AG09319 (cell line): ENCODE measurements at regions not wholly inside any gene's neighbourhood (a gene's known extent, or its start where the extent isn't known, plus 50 kb on each side); places are given as distances from the start of the nearest gene placed in this dataset.

Experiments
- DNase-seq: peaks from one replicate; pipeline ENCODE4 v3.0.0-alpha.2; 2010; ENCODE audit warnings: low read depth; ENCODE audit errors: extremely low read depth
- TF ChIP-seq, protein P1 (sequence below): IDR thresholded peaks from 2 replicates; pipeline ENCODE4 v1.5.1; 2011; ENCODE audit warnings: low read depth, mild to moderate bottlenecking, inconsistent platforms, low read length, moderate library complexity

DNA sequence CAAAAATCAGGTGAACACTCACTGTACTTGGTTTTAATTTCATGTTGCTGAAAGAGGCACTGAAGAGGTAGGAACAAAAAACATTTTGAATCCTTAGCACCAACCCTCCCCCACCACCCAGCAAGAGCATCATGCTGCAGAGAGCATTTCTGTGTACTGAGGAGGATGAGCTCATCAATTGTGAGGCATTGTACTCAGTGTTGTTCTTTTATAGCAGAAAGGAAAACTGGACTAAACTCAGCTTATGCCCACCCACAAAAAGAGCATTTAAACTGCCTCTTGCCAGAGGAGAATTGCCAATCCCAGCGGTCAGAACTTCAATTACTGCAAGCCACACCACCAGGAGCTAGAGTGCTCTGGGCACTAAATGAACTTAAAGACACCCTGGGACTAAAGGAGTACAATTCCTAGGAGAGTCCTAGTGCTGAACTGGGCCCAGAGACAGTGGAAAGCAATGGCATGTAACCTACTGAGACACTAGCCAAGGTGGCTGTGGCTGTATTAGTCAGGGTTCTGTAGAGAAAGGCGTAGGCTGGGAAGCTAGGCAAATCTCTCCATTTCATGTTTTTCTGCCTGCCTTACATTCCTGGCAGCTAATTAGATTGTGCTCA lies 280.7 kb upstream of the KLHL4 start:
- TF ChIP-seq, protein P1, sequence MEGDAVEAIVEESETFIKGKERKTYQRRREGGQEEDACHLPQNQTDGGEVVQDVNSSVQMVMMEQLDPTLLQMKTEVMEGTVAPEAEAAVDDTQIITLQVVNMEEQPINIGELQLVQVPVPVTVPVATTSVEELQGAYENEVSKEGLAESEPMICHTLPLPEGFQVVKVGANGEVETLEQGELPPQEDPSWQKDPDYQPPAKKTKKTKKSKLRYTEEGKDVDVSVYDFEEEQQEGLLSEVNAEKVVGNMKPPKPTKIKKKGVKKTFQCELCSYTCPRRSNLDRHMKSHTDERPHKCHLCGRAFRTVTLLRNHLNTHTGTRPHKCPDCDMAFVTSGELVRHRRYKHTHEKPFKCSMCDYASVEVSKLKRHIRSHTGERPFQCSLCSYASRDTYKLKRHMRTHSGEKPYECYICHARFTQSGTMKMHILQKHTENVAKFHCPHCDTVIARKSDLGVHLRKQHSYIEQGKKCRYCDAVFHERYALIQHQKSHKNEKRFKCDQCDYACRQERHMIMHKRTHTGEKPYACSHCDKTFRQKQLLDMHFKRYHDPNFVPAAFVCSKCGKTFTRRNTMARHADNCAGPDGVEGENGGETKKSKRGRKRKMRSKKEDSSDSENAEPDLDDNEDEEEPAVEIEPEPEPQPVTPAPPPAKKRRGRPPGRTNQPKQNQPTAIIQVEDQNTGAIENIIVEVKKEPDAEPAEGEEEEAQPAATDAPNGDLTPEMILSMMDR: no peak
- DNase-seq: no peak

DNA sequence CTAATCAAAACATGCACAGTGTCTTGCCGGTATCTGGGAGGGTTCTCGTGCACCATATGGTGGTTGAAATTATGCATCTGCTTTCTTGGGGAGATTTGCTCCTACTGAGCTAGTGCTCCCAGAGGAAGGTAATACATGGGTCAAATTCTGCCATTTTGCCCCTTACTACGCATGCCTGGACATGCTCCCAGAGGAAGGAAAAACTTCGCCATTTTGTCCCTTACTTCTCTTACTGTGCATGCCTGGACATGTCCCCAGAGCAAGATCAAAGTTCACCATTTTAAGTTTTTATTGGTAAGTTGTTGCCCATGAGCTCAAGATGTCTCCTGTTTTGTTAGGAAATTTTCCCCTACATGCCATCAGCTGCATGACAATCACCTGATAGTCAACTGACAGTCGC lies 252.1 kb upstream of the KLHL4 start:
- TF ChIP-seq, protein P1: no peak
- DNase-seq: no peak

DNA sequence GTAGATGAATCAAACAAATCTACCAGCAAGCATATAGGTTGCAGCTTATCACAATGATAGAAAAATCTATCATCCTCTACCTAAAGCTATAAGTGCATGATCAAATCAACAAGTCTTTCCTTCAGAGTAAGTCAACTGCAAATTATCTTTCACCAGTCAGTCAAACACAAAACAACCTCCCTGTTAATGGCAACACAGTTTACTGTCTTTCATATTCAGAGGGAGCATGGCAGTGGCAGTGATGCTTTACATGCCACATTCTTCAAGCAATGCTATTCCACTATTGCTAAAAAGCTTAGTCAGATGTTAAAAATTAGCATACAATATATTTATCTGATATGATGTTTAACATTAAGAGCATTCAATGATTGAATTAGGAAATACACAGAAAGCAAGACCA lies 245.1 kb upstream of the KLHL4 start:
- TF ChIP-seq, protein P1: no peak
- DNase-seq: no peak

DNA sequence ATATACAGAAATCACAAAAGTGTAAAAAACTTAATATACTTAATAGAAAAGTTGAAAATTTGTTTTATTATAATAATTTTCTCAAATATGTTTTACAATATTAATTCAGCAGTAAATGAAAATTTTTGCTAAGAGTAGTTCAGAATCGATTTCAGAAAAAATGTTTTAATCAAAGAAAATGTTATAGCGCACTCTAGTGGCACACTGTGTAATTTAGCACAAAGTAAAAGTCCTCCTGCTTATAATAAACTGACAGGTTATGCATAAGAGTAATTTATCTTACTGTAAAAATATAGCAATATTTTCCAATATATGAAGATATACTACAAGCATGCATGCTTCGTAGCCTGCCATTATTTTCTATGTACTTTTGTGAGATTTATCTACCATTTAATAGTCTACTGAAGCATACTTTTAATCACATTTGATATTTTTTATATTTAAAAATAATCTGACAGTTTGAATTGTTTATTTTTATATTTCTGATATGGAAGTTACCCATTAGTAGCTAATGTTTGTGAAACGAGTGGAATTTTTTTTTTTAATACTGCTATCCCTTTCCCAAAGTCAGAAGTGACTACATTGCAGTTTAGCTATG lies 217.9 kb upstream of the KLHL4 start:
- no peak for DNase-seq
- TF ChIP-seq, protein P1: peak; percentile 45

DNA sequence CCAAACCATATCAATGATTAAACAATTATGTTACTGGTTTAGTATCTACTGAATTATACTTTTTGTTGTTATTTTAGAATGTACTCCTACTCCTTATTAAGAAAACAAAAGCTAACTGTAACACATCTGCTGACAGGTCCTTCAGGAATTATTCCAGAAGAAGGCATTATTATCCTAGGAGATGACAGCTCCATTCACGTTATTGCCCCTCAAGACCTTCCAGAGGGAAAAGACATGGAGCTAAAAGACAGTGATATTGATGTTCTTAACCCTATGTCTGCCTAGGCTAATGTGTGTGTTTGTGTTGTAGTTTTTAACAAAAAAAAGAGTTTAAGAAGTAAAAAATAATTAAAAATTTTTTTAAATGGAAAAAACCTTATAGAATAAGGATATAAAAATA lies 206.8 kb upstream of the KLHL4 start:
- DNase-seq: no peak

DNA sequence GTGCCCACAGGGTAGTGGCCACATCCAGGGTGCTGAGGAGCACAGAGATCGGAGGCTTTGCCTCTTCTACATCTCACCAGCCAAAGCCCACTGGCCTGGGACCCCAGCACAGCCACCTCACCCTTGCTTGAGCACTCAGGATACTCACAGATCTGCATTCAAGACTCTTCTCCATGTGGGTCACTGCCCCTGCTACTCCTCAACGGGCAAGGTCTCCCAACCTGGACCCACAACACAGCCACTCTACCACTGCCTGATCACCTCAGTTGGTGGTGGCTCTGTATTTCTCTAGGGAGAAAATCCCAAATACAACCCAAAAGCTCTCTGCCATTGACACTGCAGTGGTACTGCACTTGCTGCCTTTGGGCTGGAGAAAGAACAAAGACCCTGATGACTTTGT lies 190.3 kb upstream of the KLHL4 start:
- TF ChIP-seq, protein P1: no peak
- no peak for DNase-seq

More for the DNA sequence above, 206.8 kb upstream of the KLHL4 start:
- TF ChIP-seq, protein P1: no peak

DNA sequence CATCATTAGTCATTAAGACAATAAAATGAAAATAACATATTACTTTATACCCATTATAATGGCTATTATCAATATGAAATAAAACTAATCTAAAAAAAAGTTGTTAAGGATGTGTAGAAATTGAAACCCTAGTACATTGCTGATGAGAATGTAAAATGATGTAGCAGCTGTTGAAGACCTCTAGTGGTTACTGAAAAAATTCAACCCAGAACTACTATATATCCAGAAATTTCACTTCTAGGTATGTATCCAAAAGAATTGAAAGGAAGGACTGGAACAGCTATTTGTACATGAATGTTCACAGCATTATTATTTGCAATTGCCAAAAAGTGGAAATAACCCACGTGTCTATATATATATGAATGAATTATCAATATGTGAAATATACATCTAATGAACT lies 180.3 kb upstream of the KLHL4 start:
- no peak for DNase-seq

More for the DNA sequence above, 180.3 kb upstream of the KLHL4 start:
- TF ChIP-seq, protein P1: no peak
